Fibroblast of peridontal ligament (primary cell): ENCODE measurements at regions not wholly inside any gene's neighbourhood (a gene's known extent, or its start where the extent isn't known, plus 50 kb on each side); places are given as distances from the start of the nearest gene placed in this dataset.
"Not testable (repeated sequence)": the region's sequence is repeated elsewhere in the genome, so short reads cannot be mapped to it uniquely, and the experiment has no call there.

ENCODE experiments used
- DNase-seq: peaks from one replicate; pipeline ENCODE4 v3.0.0-alpha.2; 2010; ENCODE audit errors: extremely low read depth

DNA sequence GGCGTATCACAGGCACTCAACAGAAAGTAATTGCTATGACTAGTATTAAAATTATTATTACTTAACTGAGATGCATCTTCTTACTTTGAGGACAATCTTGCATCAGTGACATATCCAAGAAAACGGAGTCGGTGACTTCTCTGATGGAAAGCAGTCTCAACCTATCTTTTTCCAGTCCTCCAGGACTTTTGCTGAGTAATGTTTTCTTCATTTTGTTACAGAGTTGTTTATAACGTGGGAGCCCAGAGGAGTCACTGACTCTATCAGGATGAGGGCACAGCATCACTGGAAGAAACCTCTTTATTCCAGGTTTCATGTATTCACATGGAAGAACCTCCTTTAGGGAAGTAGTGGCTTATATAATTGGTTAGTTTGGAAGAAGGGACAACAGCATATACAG lies 51.5 kb upstream of the MELK start:
- no peak for DNase-seq

GRCh38 chr9:36517131-36517530 lies 55.6 kb upstream of the MELK start:
- DNase-seq: no peak

GRCh38 chr9:36504156-36504555 lies 68.5 kb upstream of the MELK start:
- no peak for DNase-seq

- DNase-seq: no peak
Measured at GRCh38 chr9:36503172-36504088, 69.3 kb upstream of the MELK start.

DNA sequence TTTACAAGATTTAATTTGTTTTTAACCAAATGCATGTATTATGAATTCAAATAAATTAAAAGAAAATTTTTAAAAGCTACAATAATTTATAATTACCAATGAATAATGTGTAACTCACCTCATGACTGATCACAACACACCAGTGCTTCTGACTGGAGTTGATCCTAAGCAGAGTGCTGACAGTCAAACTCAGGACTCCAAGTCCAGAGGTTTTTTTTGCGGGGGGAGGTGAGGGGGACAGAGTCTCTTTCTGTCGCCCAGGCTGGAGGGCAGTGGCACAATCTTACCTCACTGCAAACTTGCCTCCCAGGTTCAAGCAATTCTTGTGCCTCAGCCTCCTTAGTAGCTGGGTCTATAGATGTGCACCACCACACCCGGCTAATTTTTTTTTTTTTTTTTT lies 71.0 kb upstream of the MELK start:
- no peak for DNase-seq

GRCh38 chr9:36500931-36501330 lies 71.8 kb upstream of the MELK start:
- not testable (repeated sequence) for DNase-seq

DNA sequence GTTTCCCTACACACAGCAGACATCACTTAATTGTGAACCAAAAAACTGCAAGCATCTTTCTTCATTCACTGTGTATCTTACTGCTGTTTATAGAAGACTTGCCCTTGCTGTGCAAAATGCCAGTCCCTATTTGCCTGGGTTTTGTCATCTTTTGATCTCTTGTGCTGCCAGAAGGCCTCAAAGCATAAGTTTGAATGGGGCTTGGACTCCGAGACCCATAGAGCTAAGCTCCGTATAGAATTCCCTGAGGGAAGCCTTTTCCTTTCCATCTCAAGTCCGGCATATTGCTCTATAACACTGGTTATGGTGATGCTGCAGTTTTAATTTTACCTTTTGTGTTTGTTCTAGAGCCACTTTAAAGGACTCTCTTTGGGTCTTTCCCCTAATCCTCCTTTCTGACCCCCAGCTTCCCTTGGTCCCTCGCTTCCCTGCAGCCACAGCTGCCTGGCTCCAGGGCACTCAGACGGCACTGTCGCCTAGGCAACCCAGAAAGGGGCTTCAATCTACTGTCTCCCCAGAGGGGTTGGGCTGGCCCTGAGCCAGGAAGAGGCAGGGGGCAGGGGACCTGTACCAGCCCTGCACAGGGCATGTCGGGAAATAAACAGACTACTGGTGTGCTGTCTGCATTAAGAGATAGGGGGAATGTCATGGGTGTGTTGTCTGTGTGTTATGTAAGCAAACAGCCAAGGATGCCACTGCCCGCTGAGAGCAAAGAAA lies 73.4 kb upstream of the MELK start:
- DNase-seq: no peak

DNA sequence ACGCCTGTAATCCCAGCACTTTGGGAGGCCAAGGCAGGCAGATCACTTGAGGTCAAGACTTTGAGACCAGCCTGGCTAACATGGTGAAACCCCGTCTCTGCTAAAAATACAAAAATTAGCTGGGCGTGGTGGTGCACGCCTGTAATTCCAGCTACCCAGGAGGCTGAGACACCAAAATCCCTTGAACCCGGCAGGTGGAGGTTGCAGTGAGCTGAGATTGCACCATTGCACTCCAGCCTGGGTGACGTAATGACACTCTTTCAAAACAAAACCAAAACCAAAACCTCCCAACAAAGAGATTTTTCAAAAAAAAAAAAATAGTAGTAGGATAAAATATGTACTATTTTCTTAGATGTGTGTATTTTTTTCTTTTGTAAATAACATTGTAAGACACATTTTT lies 79.1 kb upstream of the MELK start:
- not testable (repeated sequence) for DNase-seq

DNA sequence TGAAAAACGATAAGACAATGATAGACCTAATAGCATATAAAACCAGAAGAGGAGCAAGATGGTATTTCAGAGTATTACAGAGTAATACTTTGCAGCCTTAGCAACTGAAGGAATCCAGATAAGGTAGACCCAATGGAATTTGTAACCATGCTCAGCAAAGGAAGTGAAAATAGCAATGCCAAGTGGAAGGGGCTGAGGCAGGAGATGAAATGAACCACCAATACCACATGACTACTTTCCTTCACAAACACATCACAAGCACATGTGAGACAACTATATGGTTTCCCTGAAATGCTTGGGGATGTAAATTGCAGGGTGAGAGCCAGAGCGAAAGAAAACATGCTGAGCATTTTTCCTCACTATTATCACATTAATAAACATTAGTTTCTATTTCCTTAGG lies 79.8 kb upstream of the MELK start:
- DNase-seq: no peak

GRCh38 chr9:36489453-36489852 lies 83.2 kb upstream of the MELK start:
- DNase-seq: no peak

DNA sequence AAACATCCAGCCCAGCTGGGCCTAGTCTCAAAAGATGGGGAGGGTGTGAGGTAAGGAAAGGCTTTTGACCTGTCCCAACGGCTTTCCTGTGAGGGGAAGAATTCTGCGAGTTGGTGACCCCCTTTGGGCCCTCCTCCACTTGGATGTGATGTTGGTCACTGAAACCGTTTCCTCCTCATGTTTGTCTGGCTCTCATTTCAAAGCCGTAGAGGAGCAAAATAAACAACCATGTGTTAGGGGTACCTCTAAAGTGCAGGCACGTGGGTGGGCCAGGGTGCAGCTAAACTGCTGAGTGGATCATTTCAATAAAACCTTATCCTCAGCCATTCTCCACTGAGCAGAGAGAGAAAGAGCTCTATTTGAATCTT lies 84.3 kb upstream of the MELK start:
- no peak for DNase-seq

DNA sequence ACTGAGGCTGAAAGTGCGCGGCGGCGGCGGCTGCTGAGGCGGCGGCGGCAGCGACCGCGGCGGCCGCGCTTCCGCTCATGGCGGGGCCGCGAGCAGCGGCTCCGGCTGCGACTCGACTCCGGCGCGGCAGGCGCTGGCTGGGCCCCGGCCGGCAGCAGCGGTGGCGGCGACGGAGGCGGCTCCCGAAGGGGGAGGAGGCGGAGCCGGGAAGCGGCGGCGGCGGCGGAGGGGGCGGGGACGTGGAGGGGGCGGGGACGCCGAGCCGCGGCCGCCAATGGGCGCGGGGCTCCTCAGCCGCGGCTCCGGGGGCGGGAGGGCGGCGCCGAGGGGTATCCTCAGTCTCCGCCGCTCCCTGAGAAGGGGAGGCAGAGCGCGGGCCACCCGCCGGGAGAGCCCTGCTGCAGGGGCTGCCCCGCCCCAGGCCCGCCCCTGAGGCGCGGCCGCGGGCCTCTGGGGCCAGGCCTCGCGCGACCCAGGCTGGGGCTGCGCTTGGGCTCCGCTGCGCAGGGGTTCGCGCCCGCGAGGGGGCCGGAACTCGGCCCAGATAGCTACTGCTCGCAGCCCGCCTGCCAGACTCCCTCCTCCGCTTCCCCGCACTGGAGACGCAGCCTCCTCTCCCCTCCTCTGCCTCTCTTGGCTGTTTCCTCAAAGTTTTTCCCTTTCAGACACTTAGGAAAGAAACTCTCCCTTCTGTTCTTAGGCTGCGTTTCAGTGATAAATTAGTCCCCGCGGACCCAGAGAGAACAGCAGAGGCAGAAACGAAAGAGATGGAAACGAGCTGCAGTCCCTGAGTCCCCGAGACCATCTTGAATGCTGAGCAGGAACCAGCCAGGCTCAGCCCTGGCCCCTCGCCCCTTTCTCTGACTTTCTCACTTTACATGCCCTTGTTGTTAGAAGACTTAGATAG lies 85.0 kb upstream of the MELK start:
- peak; percentile 82 for DNase-seq

DNA sequence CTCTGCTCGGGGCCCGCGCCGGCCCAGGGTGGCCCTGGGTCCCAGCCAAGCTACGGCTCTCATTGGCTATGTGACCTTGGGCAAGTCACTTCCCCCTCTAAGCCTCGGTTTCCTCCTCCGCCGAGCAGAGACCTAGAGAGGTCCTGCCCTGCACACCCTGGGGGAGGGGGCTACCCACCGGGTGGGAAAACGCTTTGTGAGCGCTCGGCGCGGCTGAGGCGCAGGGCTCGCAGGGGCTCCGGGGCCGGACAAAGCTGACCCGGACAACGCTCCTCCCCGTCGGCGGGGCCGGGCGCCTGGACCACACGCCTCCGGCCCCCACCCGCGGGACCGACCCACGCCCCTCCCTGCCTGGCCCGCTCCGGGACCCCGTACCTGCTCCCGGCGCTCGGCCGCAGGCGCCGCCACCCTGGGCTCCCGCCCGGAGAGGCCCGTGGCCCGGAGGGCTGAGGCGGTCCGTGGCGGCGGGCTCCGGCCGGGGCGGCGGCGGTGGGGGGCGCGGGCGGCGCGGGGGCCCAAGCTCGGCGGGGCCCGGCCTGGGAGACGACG lies 85.7 kb upstream of the MELK start:
- no peak for DNase-seq

GRCh38 chr9:36486329-36486932 lies 86.3 kb upstream of the MELK start:
- DNase-seq: no peak

DNA sequence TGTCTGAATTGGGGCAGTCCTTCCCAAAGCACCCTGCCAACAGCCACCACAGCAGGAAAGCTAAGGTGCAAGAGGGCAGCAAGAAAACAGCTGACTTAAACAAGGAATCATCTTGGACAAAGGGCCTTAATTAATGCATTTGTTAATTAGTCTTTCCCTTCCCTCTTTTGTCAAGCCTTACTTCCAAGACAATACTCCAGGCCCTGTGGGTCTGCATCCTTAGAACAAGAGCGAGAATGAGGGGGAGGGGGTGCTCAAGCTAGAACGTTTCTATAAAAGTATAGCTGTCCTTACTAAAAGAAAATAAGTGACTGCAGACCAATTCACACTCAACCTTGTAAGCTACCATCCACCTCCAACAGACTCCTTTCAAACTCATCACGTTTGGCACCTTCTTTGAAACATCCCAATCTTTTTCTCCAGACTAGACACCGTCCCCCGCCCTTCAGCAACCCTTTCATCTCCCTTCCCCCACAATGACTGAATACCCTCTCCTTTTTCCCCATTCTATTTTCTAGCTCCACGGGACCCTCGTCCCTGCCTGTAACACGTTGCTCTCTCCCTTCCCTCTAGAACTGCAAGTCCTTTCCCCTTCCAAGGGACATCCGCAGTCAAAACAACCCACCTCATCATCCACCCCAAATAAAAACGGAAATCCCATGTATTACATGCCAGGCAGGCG lies 85.7 kb upstream of the RNF38 start:
- no peak for DNase-seq

DNA sequence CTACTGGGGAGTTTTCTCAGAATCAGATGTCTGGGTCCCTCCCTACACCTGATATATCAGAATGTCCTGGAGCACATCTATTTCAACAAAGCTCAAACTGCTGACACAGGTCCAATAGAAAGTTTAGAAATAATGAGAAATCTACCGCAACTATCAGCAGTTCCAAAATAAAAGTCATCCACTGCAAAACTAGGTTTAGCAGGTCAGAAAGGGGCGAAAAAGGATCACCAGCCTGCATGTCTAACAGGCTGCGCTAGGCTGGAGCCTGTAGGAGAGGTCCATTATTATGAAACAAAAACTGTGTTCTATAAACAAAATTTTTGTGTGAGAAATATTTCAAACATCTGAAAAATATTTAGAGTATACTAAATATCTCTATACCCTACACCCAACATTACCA lies 84.1 kb upstream of the RNF38 start:
- DNase-seq: no peak

- no peak for DNase-seq
Measured at GRCh38 chr9:36479101-36479500, 79.0 kb upstream of the RNF38 start.

- no peak for DNase-seq
Measured at GRCh38 chr9:36471359-36471758, 71.3 kb upstream of the RNF38 start.

GRCh38 chr9:36470643-36471290 lies 70.7 kb upstream of the RNF38 start:
- peak; percentile 83 for DNase-seq

GRCh38 chr9:36463467-36463866 lies 63.4 kb upstream of the RNF38 start:
- DNase-seq: no peak
